ENCODE measurements at regions not wholly inside any gene's neighbourhood (a gene's known extent, or its start where the extent isn't known, plus 50 kb on each side); places are given as distances from the start of the nearest gene placed in this dataset.

- ATAC-seq (no peak), DNase-seq (no peak)
- no peak for TF ChIP-seq CTCF (IDR thresholded peaks at IDR 0.05 in 4 of 5, conservative IDR thresholded peaks at IDR 0.05 in 1 of 5)
- TF ChIP-seq POLR2A (IDR thresholded peaks at IDR 0.05), result no peak
- no peaks in the 10 kb centered on the region for H3K36me3 ChIP-seq
- H3K27me3 ChIP-seq, result no peaks in the 10 kb centered on the region
- H3K4me3 ChIP-seq, result no peak overlapping the region
- no peaks in the 10 kb centered on the region for H3K4me1 ChIP-seq
- no peaks in the 10 kb centered on the region for H3K9me3 ChIP-seq
- H3K27ac ChIP-seq, result no peak overlapping the region
- in situ Hi-C loops (cut with MboI; ENCODE audit: low sequenced_read_pairs in 4 of 4), result no loop called here
- intact Hi-C loops (cut with DNase I; ENCODE audit: low total_unique reads), result no loop called here
These were observed 936.7 kb downstream of the CCSER2 start for GRCh38 chr10:85265121-85265520.

- in situ Hi-C loops (cut with MboI; ENCODE audit: low sequenced_read_pairs in 4 of 4), result no loop called here
These were observed 938.4 kb downstream of the CCSER2 start for GRCh38 chr10:85266808-85267207.

GRCh38 chr10:85280014-85280413, 951.6 kb downstream of the CCSER2 start:
- Histone ChIP-seq H3K27ac (no peak overlapping the region), H3K4me3 (no peak overlapping the region), H3K4me1 (no peaks in the 10 kb centered on the region), H3K27me3 (no peaks in the 10 kb centered on the region), H3K36me3 (no peaks in the 10 kb centered on the region), H3K9me3 (no peaks in the 10 kb centered on the region)
- in situ Hi-C loops (cut with MboI; ENCODE audit: low sequenced_read_pairs in 4 of 4), result no loop called here
- ATAC-seq, result no peak
- DNase-seq, result no peak
- no peak for TF ChIP-seq POLR2A (IDR thresholded peaks at IDR 0.05)
- no peak for TF ChIP-seq CTCF (IDR thresholded peaks at IDR 0.05 in 4 of 5, conservative IDR thresholded peaks at IDR 0.05 in 1 of 5)
- intact Hi-C loops (cut with DNase I; ENCODE audit: low total_unique reads), result no loop called here

More at GRCh38 chr10:85266808-85267207, 938.4 kb downstream of the CCSER2 start:
- intact Hi-C loops (cut with DNase I; ENCODE audit: low total_unique reads), result no loop called here
- Histone ChIP-seq H3K4me3 (no peak overlapping the region), H3K36me3 (no peaks in the 10 kb centered on the region), H3K4me1 (no peaks in the 10 kb centered on the region), H3K9me3 (no peaks in the 10 kb centered on the region), H3K27me3 (no peaks in the 10 kb centered on the region), H3K27ac (no peak overlapping the region)
- TF ChIP-seq POLR2A (IDR thresholded peaks at IDR 0.05) (no peak), CTCF (IDR thresholded peaks at IDR 0.05 in 4 of 5, conservative IDR thresholded peaks at IDR 0.05 in 1 of 5) (no peak)
- no peak for ATAC-seq
- DNase-seq, result no peak

GRCh38 chr10:85284778-85285770, 956.7 kb downstream of the CCSER2 start:
- H3K4me1 ChIP-seq, result no peaks in the 10 kb centered on the region
- TF ChIP-seq CTCF (IDR thresholded peaks at IDR 0.05 in 4 of 5, conservative IDR thresholded peaks at IDR 0.05 in 1 of 5) (no peak), POLR2A (IDR thresholded peaks at IDR 0.05) (no peak)
- no peak overlapping the region for H3K27ac ChIP-seq
- ATAC-seq, result no peak
- in situ Hi-C loops (cut with MboI; ENCODE audit: low sequenced_read_pairs in 4 of 4), result no loop called here
- no peaks in the 10 kb centered on the region for H3K27me3 ChIP-seq
- no peak for DNase-seq
- no peak overlapping the region for H3K4me3 ChIP-seq
- H3K36me3 ChIP-seq, result no peaks in the 10 kb centered on the region
- no peaks in the 10 kb centered on the region for H3K9me3 ChIP-seq
- intact Hi-C loops (cut with DNase I; ENCODE audit: low total_unique reads), result no loop called here
